Activated effector memory CD4-positive, alpha-beta T cell treated with Interleukin-2 at 50 U/mL for 16 hours (primary cell): ENCODE measurements at regions not wholly inside any gene's neighbourhood (a gene's known extent, or its start where the extent isn't known, plus 50 kb on each side); places are given as distances from the start of the nearest gene placed in this dataset.
"Not testable (repeated sequence)": the region's sequence is repeated elsewhere in the genome, so short reads cannot be mapped to it uniquely, and the experiment has no call there.

Experiments
- DNase-seq: peaks from one replicate; pipeline ENCODE4 v3.0.0-alpha.2; 2020

DNA sequence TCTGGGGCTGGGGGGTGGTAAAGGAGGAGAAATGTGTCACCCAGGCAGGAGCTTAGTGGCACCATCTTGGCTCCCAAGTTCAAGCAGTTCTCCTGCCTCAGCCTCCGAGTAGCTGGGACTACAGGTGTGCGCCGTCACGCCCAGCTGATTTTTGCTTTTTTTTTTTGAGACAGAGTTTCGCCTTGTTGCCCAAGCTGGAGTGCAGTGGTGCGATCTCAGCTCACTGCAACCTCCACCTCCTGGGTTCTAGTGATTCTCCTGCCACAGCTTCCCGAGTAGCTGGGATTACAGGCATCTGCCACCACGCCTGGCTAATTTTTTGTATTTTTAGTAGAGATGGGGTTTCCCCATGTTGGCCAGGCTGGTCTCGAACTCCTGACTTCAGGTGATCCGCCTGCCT is 82.1 kb upstream of the METTL9 start:
- DNase-seq, result not testable (repeated sequence)

GRCh38 chr16:21519361-21520133 is 79.8 kb upstream of the METTL9 start:
- DNase-seq, result not testable (repeated sequence)

DNA sequence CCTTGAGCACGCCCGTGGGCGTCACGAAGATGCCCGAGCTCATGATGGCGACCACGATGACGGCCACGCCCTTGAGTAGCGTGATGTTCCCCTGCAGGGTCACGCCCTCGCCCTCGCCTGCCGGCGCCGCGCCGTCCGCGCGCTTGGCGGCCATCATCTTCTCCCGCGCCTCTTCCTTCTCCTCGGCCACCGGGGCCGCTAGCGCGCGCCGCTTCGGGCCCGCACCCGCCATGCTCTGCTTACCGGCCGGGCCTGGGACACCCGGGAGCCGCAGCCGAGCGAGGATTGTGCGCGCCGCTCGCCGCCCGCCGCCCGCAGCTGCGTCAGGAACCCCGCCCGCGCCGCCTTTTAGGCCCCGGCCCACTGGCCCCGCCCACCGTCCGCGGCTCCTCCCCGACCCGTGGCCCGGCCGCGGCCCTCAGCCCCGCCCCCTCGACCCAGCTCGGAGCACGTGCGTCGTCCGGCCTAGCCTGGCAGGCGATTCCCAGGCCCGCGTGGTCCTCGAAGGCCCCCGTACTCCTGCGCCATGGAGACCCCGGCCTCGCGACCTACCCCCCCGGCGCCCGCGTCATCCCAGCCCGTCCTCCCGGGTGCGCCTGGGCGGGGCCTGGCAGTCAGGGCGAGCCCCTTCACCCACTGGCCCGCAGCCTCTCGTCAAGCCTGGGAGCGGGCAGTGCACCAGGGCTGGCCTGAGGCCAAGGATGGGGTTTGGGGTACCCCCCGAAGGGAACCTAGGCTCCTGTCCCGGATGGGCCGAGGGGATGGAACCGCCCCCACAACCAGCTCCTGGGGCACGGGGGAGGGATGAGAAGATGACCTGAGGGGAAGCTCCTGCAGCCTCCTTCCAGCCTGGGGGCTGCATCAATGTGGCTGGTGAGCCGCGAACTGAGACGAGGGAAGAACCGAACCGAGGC is 79.0 kb upstream of the METTL9 start:
- peak; percentile 94 for DNase-seq

DNA sequence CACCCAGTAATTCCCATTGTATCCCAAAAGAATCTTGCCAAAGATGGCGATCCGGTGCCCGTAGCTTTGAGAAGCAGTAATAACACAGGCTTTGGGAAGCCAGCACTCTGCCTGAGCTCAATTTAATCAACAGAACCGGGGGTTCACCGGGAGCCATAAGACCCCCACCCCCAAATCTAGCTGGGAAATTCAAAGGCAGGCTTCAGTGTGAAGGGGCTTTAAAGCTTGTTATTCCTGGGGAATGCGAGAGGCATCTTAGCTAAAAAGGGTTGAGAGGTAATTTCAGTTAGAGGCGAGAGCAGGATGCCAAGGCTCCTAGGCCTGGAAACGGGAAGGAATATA is 78.4 kb upstream of the METTL9 start:
- not testable (repeated sequence) for DNase-seq

GRCh38 chr16:21521390-21522143 is 77.8 kb upstream of the METTL9 start:
- DNase-seq, result not testable (repeated sequence)

- not testable (repeated sequence) for DNase-seq
These were observed 76.5 kb upstream of the METTL9 start for GRCh38 chr16:21522846-21523245.

GRCh38 chr16:21523411-21524067 is 75.8 kb upstream of the METTL9 start:
- no peak for DNase-seq

- no peak for DNase-seq
These were observed 75.2 kb upstream of the METTL9 start for GRCh38 chr16:21524068-21524751.

- not testable (repeated sequence) for DNase-seq
These were observed 74.7 kb upstream of the METTL9 start for GRCh38 chr16:21524752-21525028.

GRCh38 chr16:21525029-21525895 is 74.1 kb upstream of the METTL9 start:
- DNase-seq, result not testable (repeated sequence)

- not testable (repeated sequence) for DNase-seq
These were observed 73.1 kb upstream of the METTL9 start for GRCh38 chr16:21525956-21526922.

GRCh38 chr16:21526923-21527807 is 72.2 kb upstream of the METTL9 start:
- no peak for DNase-seq

DNA sequence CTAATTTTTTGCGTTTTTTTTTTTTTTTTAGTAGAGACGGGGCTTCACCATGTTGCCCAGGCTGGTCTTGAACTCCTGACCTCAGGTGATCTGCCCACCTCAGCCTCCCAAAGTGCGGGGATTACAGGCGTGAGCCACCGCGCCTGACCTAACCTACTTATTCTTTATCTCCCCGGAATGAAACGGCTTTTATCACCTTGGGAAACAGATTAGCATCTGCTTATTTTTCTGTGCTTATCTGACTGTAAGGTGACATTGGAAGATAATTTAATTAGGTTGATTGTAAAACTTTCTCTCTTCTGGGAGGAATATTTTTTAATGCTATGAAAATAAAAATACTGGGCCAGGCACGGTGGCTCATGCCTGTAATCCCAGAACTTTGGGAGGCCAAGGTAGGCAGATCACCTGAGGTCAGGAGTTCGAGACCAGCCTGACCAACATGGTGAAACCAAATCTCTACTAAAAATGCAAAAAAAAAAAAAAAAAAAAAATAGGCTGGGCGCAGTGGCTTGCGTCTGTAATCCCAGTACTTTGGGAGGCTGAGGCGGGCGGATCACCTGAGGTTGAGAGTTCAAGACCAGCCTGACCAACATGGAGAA is 70.2 kb upstream of the METTL9 start:
- DNase-seq, result not testable (repeated sequence)

- DNase-seq, result not testable (repeated sequence)
These were observed 68.5 kb upstream of the METTL9 start for GRCh38 chr16:21530729-21531383.

- DNase-seq, result not testable (repeated sequence)
These were observed 66.4 kb upstream of the METTL9 start for GRCh38 chr16:21532996-21533395.

GRCh38 chr16:21533474-21533873 is 65.9 kb upstream of the METTL9 start:
- DNase-seq, result not testable (repeated sequence)

DNA sequence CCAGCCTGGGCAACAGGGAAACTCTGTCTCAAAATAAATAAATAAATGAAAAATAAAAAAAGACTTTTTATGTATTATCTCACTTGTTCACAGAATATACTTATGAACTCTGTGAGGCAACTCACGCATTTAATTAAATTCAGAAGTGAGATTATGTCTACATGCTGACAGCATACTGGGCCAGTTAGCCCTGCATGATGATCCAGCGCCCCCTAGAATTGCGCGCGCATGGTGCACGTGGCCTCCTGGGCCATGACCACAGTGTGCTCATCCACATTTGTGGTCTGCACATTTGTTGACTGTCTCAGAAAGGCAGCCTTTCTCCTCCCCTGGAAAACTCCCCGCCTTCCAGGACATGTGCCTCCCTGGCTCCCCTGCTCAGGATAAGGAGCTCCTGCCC is 64.8 kb upstream of the METTL9 start:
- DNase-seq, result not testable (repeated sequence)

- not testable (repeated sequence) for DNase-seq
These were observed 64.2 kb upstream of the METTL9 start for GRCh38 chr16:21535201-21535600.
